HG02642 (cell line): ENCODE measurements at regions not wholly inside any gene's neighbourhood (a gene's known extent, or its start where the extent isn't known, plus 50 kb on each side); places are given as distances from the start of the nearest gene placed in this dataset.

Source experiments
- ATAC-seq: cut with Tn5 transposase; IDR thresholded peaks from one replicate; pipeline ENCODE4 v1.9.1; 2021; ENCODE audit warnings: mild to moderate bottlenecking; ENCODE audit not compliant: unreplicated experiment, poor library complexity

DNA sequence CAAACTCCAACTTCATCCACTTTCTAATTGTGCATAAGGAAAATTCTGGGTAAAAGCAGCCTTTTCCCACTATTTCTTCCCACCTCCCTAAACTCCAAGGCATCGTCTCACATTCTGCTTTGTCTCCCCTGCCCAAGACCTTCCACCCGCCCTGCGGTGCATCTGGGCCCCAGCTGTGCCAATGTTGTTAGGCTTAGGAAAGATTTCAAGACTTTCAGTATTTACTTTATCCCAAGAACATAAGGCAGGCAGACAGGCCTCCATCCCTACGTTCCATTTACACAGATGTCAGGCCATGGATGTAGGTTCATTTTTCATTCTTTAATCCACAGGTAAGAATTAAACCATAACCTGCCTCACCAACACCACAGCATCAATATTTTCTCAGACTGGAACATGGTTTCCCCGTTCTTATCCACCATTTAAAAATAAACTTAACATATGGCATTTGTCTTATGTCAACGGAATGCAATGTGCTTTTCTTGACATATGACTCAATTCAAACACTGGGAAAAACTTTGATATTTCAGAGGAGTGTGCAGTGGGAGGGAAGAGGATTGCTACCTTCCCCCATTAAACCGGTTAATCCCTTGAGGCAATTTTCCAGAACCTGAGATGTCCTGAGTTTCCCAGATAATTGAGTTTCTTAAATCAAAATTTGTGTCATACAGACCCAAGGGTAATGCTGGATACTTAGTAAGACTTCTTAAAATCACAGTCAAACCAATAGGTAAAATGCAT, 238.0 kb upstream of the LRIG1 start:
- ATAC-seq = no peak

GRCh38 chr3:66740260-66740659, 239.4 kb upstream of the LRIG1 start:
- ATAC-seq = no peak

DNA sequence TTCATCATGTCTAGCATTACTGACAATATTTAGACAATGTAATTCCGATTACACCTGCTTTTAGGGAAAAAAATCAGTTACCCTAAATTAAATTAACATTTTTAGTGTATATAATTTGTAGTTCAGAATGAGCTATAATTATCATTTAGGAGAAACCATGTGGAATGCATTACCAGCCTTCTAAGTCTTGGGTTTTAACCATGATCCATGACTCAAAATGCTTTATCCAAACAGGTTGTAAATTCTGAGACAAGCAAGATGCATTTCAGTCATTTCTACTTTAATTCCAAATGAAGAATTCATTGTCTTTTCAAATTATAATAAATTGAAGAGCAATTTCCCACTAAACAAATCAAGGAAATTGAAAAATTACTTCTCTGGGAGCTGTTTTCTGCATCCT, 243.7 kb upstream of the LRIG1 start:
- no peak for ATAC-seq

- no peak for ATAC-seq
Observed at GRCh38 chr3:66744986-66745385, 244.2 kb upstream of the LRIG1 start.

DNA sequence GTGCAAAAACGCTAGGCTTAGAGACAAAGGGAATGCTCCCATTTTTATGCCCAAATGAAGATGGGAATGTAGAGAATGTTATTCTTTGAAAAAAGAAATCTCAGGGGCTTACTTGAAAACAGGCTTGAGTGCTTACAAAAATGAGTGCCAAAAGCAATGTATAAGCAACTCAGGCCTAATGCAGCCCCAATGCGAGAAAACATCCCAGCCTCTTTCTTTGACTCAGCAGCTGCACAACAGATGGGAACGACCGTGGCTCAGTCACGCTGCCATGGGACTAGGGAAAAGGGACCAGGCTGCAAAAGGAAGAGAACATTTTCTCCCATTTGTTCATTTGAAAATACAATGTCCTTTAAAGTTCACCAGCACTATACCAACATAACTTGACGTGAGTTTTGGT, 246.4 kb upstream of the LRIG1 start:
- no peak for ATAC-seq

GRCh38 chr3:66747696-66748095, 246.9 kb upstream of the LRIG1 start:
- ATAC-seq = no peak

GRCh38 chr3:66748175-66748876, 247.5 kb upstream of the LRIG1 start:
- ATAC-seq = no peak

DNA sequence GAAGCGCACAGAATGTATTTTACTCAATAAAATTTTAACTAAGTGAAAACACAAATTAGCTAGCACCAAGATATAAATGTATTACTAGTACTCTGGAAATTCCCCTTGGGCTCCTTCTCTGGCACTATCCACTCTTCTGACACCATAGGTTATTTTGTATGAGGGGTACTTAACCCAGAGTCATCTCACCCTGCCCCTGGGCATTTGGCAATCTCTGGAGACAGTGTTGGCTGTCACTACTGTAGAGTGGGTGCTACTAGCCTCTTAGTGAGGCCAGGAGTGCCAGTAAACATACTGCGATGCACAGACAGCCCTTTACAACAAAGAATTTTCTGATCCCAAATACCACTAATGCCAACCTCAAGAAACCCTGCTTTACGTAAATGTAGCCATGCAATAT, 246.3 kb upstream of the KBTBD8 start:
- ATAC-seq = no peak

DNA sequence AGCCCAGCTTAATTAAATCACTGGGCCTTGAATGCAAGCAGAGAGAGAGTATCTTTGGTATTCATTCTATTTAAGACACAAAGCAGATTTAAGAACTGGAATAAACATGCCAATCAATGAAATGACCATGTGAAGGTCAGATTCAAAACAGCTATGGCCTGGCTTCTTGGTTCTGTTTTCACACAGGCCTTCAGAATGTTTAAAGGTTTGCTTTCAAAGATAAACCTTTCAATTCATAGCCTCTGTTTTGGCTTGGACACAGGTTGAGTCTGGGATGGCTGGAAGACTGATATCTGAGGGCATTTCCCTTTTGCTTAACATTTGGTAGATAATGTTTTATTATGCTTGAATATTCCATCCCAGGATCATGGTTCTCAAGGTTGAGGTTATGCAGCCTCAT, 244.4 kb upstream of the KBTBD8 start:
- ATAC-seq = no peak

DNA sequence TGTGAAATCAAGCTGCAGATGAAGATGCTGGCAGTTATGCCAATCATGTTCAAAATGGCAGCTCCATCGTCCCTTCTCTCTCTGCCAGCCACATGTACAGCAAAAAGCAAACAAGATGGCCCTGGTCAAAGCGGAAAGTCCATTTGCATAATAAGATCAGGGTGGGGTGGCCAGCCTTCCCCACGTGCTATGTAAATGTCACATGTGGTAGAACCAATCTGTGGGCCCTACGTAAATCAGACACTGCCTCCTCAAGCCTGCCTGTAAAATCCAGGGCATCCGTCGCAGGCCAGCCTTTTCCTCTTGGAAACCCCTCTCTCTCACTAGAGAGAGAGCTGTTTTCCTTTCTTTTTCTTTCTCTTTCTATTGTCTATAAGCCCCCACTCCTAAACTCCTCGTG, 243.5 kb upstream of the KBTBD8 start:
- no peak for ATAC-seq

- no peak for ATAC-seq
Observed at GRCh38 chr3:66755924-66756323, 242.2 kb upstream of the KBTBD8 start.

DNA sequence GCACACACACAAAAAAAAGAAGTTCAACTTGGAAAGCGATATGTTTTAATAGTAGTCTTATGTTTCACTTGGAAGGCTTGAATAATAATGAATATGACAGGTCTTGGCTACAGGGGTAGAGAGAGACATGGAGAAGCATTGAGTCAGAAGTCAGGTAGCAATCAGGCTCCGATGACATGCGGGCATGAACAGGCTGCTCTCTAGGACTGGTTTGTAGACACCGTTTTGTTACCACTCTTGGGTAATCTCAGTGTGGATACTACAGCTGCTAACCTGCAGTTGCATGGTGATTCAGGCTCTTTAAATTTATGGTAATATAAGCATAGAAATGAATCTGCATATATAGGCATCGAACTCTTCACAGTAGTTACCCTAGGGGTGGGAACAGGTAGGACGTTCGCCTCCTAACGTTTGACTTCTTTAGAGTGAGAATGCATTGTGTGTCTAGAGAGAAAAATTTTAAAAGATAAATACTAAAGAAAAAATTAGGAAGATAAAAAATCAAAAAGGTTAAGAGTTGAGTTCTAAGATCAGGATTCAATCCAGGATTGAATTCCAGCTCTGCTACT, 241.6 kb upstream of the KBTBD8 start:
- no peak for ATAC-seq

GRCh38 chr3:66761093-66761780, 236.9 kb upstream of the KBTBD8 start:
- no peak for ATAC-seq

DNA sequence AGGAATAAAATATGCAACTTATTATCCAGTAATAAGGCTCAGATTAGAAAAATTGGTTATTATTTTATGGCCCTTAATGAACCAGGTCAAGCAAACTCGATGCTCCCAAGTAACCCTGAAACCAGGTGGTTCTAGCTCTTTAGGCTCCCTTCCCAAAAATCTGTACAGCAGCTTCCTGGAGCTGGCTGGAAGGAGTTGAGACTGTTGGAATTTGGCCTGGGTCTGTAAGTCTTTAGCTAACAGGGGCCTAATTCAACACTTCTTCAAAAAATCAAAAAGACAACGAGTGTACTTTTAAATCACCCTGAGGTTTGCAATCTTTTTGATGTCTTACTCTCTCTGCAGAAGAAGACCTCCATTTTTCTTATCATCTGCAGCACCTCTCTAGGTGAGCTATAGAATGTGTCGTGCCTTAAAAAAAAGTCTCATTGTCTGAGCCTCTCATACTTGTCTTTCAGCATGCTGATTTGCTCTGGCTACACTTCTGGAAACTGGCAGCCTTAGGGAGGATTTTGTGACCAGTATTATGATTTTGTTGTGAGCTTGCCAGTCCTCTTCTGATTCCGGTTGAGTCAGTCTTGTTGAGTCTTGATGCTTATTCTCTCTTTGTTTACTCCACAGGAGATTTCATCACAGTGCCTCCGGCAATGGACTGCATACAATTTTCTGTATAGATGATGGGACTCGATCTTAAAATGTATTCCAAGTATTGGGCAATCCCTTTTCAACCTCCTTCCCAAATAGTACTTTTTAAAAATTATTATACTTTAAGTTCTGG, 235.0 kb upstream of the KBTBD8 start:
- no peak for ATAC-seq

- ATAC-seq = no peak
Observed at GRCh38 chr3:66778107-66778506, 220.0 kb upstream of the KBTBD8 start.

DNA sequence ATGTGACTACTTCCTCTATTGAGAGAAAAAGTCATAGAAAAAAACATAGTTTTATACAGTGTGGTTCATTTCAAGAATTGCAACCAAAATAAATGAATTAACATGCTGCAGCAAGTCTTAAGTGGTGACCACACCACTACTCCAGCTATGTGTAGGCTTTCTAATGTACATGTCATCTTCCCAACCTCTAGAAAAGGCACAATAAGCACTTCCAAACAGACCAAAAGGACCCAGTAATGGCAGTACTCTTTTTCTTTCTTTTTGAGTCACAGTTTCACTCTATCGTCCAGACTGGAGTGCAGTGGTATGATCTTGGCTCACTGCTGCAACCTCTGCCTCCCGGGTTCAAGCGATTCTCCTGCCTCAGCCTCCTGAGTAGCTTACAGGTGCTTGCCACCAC, 219.3 kb upstream of the KBTBD8 start:
- no peak for ATAC-seq

- no peak for ATAC-seq
Observed at GRCh38 chr3:66785191-66785909, 212.8 kb upstream of the KBTBD8 start.

GRCh38 chr3:66789580-66790237, 208.4 kb upstream of the KBTBD8 start:
- no peak for ATAC-seq

GRCh38 chr3:66792086-66792485, 206.0 kb upstream of the KBTBD8 start:
- ATAC-seq = no peak
